GM20000 (cell line): ENCODE measurements at regions not wholly inside any gene's neighbourhood (a gene's known extent, or its start where the extent isn't known, plus 50 kb on each side); places are given as distances from the start of the nearest gene placed in this dataset.
"Not testable (repeated sequence)": the region's sequence is repeated elsewhere in the genome, so short reads cannot be mapped to it uniquely, and the experiment has no call there.

Experiments used
- DNase-seq: peaks from one replicate; pipeline ENCODE4 v3.0.0; 2012; ENCODE audit warnings: low spot score
- CTCF ChIP-seq: IDR thresholded peaks from 2 replicates; pipeline ENCODE4 v1.5.1; 2012; ENCODE audit warnings: mild to moderate bottlenecking, control low read depth; ENCODE audit errors: extremely low read depth, missing control alignments

GRCh38 chr4:148922497-148922896 lies 480.3 kb upstream of the NR3C2 start:
- no peak for TF ChIP-seq CTCF
- no peak for DNase-seq

GRCh38 chr4:148914734-148915133 lies 472.5 kb upstream of the NR3C2 start:
- TF ChIP-seq CTCF = no peak
- no peak for DNase-seq

DNA sequence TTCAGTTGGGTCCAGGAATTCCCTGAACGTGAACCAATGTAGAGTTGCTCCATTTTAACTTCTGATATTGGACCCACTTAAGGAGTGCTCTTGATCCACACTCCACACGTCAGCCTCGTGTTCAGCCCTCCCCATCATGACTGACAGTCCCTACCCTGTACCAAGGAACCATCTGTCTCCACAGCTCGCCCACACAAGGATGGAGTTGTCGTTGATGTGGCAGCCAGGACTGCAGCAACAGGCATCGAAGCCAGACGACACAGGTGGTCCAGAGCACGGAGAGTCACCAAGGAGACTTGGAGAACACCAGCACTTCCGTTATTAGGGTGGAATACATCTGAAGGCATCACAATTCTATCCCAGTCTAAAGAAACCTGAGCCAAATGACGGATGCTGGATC lies 472.1 kb upstream of the NR3C2 start:
- DNase-seq = no peak
- no peak for TF ChIP-seq CTCF

DNA sequence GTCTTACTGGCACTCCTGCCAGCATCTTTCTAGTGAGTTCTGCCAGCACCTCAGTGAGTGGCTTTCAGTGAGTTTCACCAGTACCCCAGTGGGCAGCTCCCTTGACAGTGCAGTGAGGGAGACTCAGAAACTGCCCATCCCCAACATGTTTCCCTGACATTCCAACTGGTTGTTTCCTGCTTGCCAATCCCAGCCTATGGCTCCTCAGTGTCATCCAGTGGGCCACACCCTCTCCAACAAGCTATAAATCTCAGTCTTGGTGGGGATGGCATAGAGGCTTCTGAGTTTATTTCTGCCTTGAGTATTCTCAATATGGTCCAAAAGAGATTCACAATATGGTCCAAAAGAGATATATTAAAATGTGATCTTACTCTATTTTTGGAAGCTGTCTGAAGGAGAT lies 461.2 kb upstream of the NR3C2 start:
- no peak for DNase-seq

DNA sequence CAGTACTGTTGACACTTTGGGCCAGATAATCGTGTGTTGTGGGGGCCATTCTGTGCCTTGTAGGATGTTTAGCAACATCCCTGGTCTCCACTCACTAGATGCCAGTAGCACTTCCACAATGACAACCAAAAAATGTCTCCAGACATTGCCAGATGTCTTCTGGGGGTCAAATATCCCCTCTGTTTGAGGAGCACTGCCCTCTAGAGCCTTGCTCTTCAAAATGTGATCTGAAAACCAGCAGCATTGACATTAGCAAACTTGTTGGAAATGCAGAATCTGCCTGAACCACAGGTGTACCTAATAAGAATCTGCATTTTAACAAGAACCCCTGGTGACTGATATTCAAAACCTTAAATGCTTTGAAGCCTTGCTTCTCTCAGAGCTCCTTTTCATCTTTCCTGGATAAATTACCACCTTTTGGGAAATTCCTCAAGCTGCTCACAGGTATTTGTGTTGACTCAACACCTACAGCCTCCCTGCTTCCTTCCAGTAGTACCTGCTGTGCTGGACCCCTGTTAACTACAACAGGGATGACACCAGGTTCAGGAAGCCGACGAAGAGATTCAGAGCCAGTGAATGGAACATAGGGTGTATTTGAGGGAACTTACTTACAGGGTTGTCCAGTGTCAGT lies 459.0 kb upstream of the NR3C2 start:
- DNase-seq = no peak
- no peak for TF ChIP-seq CTCF

More for the DNA sequence above, 461.2 kb upstream of the NR3C2 start:
- no peak for TF ChIP-seq CTCF

DNA sequence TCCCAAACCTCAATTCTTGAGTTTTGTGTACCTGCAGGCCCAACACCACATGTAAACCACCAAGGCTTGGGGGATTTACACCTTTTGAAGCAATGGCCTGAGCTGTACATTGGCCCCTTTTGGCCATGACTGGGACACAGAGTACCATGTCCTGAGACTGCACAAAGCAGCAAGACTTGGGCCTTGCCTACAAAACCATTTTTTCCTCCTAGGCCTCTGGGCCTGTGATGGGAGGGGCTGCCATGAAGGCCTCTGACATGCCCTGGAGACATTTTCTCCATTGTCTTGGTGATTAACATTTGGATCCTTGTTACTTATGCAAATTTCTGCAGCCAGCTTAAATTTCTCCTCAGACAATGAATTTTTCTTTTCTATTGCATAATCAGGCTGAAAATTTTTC lies 455.9 kb upstream of the NR3C2 start:
- not testable (repeated sequence) for DNase-seq

GRCh38 chr4:148893095-148893494 lies 450.9 kb upstream of the NR3C2 start:
- no peak for DNase-seq
- TF ChIP-seq CTCF = no peak

DNA sequence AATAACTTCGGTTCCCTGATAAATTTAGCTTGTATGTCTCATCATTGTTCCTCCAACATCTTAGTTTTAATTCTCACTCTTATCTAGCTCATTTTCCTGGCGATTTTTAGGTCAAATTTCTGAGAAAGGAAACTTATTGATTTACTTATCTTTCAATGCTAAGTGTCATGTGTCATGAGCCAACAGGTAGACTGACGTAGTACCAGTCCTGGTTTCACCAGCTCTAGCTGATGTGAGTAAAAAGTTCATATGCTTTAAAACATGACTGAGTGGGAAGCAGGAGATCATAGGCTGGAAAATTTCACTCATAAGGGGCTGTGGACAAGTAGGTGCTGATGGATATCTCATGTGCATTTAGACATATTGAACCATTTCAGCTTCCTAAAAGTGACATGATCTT lies 441.7 kb upstream of the NR3C2 start:
- TF ChIP-seq CTCF = no peak
- no peak for DNase-seq
